IMR-90 (cell line): ENCODE measurements at regions not wholly inside any gene's neighbourhood (a gene's known extent, or its start where the extent isn't known, plus 50 kb on each side); places are given as distances from the start of the nearest gene placed in this dataset.

Experiments
- BHLHE40 ChIP-seq: fragments of 150-350 bp; IDR thresholded peaks from 2 replicates; pipeline ENCODE4 v1.6.1; 2016; ENCODE audit warnings: mild to moderate bottlenecking, low read depth, low read length
- CEBPB ChIP-seq: IDR thresholded peaks from 2 replicates; pipeline ENCODE4 v1.6.1; 2012; ENCODE audit warnings: low read depth, low read length, improper control_type of control experiment
- CHD1 ChIP-seq: IDR thresholded peaks from 2 replicates; pipeline ENCODE4 v1.6.1; 2012; ENCODE audit warnings: low read depth, low read length, improper control_type of control experiment
- MAFK ChIP-seq: IDR thresholded peaks from 2 replicates; pipeline ENCODE4 v1.6.1; 2012; ENCODE audit warnings: low read depth, low read length, improper control_type of control experiment
- MAZ ChIP-seq: IDR thresholded peaks from 2 replicates; pipeline ENCODE4 v1.6.1; 2012; ENCODE audit warnings: low read depth, mild to moderate bottlenecking, low read length, improper control_type of control experiment, moderate library complexity, borderline replicate concordance
- MXI1 ChIP-seq: IDR thresholded peaks from 2 replicates; pipeline ENCODE4 v1.6.1; 2012; ENCODE audit warnings: low read depth, mild to moderate bottlenecking, low read length, moderate library complexity, borderline replicate concordance
- NFE2L2 ChIP-seq: fragments of 150-350 bp; IDR thresholded peaks from 2 replicates; pipeline ENCODE4 v1.6.1; 2016; ENCODE audit warnings: low read depth, mild to moderate bottlenecking, low read length
- POLR2A ChIP-seq: IDR thresholded peaks from 2 replicates; pipeline ENCODE4 v1.6.1; 2012; ENCODE audit warnings: mild to moderate bottlenecking, low read depth, low read length
- RAD21 ChIP-seq: IDR thresholded peaks from 2 replicates; pipeline ENCODE4 v1.6.1; 2012; ENCODE audit warnings: low read length, improper control_type of control experiment
- RCOR1 ChIP-seq: IDR thresholded peaks from 2 replicates; pipeline ENCODE4 v1.6.1; 2012; ENCODE audit warnings: mild to moderate bottlenecking, low read length, improper control_type of control experiment; ENCODE audit not compliant: insufficient replicate concordance
- RFX5 ChIP-seq: IDR thresholded peaks from 2 replicates; pipeline ENCODE4 v1.8.0; 2012; ENCODE audit warnings: low read depth, mild to moderate bottlenecking, low read length, moderate library complexity
- SMC3 ChIP-seq: fragments of 150-350 bp; IDR thresholded peaks from 2 replicates; pipeline ENCODE4 v1.6.1; 2016; ENCODE audit warnings: low read depth, mild to moderate bottlenecking, antibody characterized with exemption, low read length, moderate library complexity
- TF ChIP-seq, protein P1 (sequence below): conservative IDR thresholded peaks from 2 replicates; pipeline ENCODE4 v1.5.1; 2012; ENCODE audit warnings: mild to moderate bottlenecking, low read depth, low read length, improper control_type of control experiment
- TF ChIP-seq, protein P2 (sequence below): fragments of 150-350 bp; IDR thresholded peaks from 2 replicates; pipeline ENCODE4 v1.6.1; 2017; ENCODE audit warnings: mild to moderate bottlenecking, antibody characterized with exemption, low read length, low read depth

DNA sequence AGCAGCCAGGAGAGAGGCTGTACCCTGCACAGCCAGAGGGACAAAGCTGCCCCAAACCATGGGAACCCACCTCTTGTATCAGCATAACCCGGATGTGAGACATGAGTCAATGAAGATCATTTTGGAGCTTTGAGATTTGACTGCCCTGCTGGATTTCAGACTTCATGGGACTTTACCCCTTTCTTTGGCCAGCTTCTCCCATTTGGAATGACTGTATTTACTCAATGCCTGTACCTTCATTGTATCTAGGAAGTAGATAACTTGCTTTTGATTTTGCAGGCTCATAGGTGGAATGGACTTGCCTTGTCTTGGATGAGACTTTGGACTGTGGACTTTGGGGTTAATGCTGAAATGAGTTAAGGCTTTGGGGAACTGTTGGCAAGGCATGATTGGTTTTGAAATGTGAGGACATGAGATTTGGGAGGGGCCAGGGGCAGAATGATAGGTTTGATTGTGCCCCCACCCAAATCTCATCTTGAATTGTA, 616.2 kb downstream of the RWDD3 start:
- TF ChIP-seq, protein P1, sequence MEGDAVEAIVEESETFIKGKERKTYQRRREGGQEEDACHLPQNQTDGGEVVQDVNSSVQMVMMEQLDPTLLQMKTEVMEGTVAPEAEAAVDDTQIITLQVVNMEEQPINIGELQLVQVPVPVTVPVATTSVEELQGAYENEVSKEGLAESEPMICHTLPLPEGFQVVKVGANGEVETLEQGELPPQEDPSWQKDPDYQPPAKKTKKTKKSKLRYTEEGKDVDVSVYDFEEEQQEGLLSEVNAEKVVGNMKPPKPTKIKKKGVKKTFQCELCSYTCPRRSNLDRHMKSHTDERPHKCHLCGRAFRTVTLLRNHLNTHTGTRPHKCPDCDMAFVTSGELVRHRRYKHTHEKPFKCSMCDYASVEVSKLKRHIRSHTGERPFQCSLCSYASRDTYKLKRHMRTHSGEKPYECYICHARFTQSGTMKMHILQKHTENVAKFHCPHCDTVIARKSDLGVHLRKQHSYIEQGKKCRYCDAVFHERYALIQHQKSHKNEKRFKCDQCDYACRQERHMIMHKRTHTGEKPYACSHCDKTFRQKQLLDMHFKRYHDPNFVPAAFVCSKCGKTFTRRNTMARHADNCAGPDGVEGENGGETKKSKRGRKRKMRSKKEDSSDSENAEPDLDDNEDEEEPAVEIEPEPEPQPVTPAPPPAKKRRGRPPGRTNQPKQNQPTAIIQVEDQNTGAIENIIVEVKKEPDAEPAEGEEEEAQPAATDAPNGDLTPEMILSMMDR, result no peak
- TF ChIP-seq NFE2L2, result no peak
- no peak for TF ChIP-seq MXI1
- TF ChIP-seq POLR2A, result no peak
- TF ChIP-seq, protein P2, sequence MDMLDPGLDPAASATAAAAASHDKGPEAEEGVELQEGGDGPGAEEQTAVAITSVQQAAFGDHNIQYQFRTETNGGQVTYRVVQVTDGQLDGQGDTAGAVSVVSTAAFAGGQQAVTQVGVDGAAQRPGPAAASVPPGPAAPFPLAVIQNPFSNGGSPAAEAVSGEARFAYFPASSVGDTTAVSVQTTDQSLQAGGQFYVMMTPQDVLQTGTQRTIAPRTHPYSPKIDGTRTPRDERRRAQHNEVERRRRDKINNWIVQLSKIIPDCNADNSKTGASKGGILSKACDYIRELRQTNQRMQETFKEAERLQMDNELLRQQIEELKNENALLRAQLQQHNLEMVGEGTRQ, result no peak
- no peak for TF ChIP-seq BHLHE40
- TF ChIP-seq CEBPB, result no peak
- no peak for TF ChIP-seq MAZ
- no peak for TF ChIP-seq RAD21
- TF ChIP-seq CHD1, result no peak
- TF ChIP-seq SMC3, result no peak
- TF ChIP-seq MAFK, result no peak
- TF ChIP-seq RFX5, result no peak
- TF ChIP-seq RCOR1, result no peak
